ENCODE measurements at regions not wholly inside any gene's neighbourhood (a gene's known extent, or its start where the extent isn't known, plus 50 kb on each side); places are given as distances from the start of the nearest gene placed in this dataset.
A peak's percentile ranks its signal among the peaks of the same experiment; 100 is the strongest.
"Not testable (repeated sequence)": the region's sequence is repeated elsewhere in the genome, so short reads cannot be mapped to it uniquely, and the experiment has no call there.

- ATAC-seq, result no peak
- Mint-ChIP-seq H3K4me3 (no peak overlapping the region), H3K36me3 (peaks cover 8% of the 10 kb centered on the region), H3K4me1 (ENCODE audit: low read depth in 2 of 2) (peaks cover 0 to 4% of the 10 kb centered on the region in 2 donors), H3K9me3 (no peaks in the 10 kb centered on the region), H3K27ac (no peak overlapping the region), H3K27me3 (no peaks in the 10 kb centered on the region)
- DNase-seq (ENCODE audit: low spot score), result no peak
Measured at GRCh38 chr20:52012079-52012478, 179.5 kb downstream of the ZFP64 start.

GRCh38 chr20:52011093-52011492 lies 180.5 kb downstream of the ZFP64 start:
- DNase-seq (ENCODE audit: low spot score), result no peak
- Mint-ChIP-seq H3K4me1 (ENCODE audit: low read depth in 2 of 2) (peaks cover 0 to 5% of the 10 kb centered on the region in 2 donors), H3K27ac (no peak overlapping the region), H3K27me3 (no peaks in the 10 kb centered on the region), H3K4me3 (no peak overlapping the region), H3K36me3 (peaks cover 8% of the 10 kb centered on the region), H3K9me3 (no peaks in the 10 kb centered on the region)
- ATAC-seq, result no peak

GRCh38 chr20:52010541-52010940 lies 181.0 kb downstream of the ZFP64 start:
- Mint-ChIP-seq H3K4me3 (no peak overlapping the region), H3K36me3 (peaks cover 8% of the 10 kb centered on the region), H3K27ac (no peak overlapping the region), H3K27me3 (no peaks in the 10 kb centered on the region), H3K4me1 (ENCODE audit: low read depth in 2 of 2) (peaks cover 0 to 7% of the 10 kb centered on the region in 2 donors), H3K9me3 (no peaks in the 10 kb centered on the region)
- ATAC-seq (no peak), DNase-seq (ENCODE audit: low spot score) (no peak)

GRCh38 chr20:52008874-52009273 lies 182.7 kb downstream of the ZFP64 start:
- peaks cover 8% of the 10 kb centered on the region for H3K36me3 Mint-ChIP-seq
- H3K4me3 Mint-ChIP-seq, result no peak overlapping the region
- no peaks in the 10 kb centered on the region for H3K9me3 Mint-ChIP-seq
- DNase-seq (ENCODE audit: low spot score) (no peak), ATAC-seq (no peak)
- no peaks in the 10 kb centered on the region for H3K27me3 Mint-ChIP-seq
- peaks cover 0 to 14% of the 10 kb centered on the region in 2 donors for H3K4me1 Mint-ChIP-seq (ENCODE audit: low read depth in 2 of 2)
- H3K27ac Mint-ChIP-seq, result peak overlapping the region in 1 of 2 donors; percentile 64

- Mint-ChIP-seq H3K36me3 (no peaks in the 10 kb centered on the region), H3K4me1 (ENCODE audit: low read depth in 2 of 2) (peaks cover 0 to 13% of the 10 kb centered on the region in 2 donors)
Measured at GRCh38 chr20:52004715-52005114, 186.9 kb downstream of the ZFP64 start.

GRCh38 chr20:52004018-52004417 lies 187.6 kb downstream of the ZFP64 start:
- H3K27ac Mint-ChIP-seq, result no peak overlapping the region
- no peaks in the 10 kb centered on the region for H3K9me3 Mint-ChIP-seq
- H3K27me3 Mint-ChIP-seq, result peaks cover 3 to 11% of the 10 kb centered on the region in 2 donors
- no peaks in the 10 kb centered on the region for H3K36me3 Mint-ChIP-seq
- no peak overlapping the region for H3K4me3 Mint-ChIP-seq
- H3K4me1 Mint-ChIP-seq (ENCODE audit: low read depth in 2 of 2), result peaks cover 0 to 13% of the 10 kb centered on the region in 2 donors
- no peak for DNase-seq (ENCODE audit: low spot score)
- no peak for ATAC-seq

More at GRCh38 chr20:52004715-52005114, 186.9 kb downstream of the ZFP64 start:
- H3K27ac Mint-ChIP-seq, result peak overlapping the region in 1 of 2 donors; percentile 66
- ATAC-seq (no peak), DNase-seq (ENCODE audit: low spot score) (no peak)
- H3K9me3 Mint-ChIP-seq, result no peaks in the 10 kb centered on the region
- peaks cover 3 to 11% of the 10 kb centered on the region in 2 donors for H3K27me3 Mint-ChIP-seq
- H3K4me3 Mint-ChIP-seq, result no peak overlapping the region

GRCh38 chr20:52003415-52003814 lies 188.2 kb downstream of the ZFP64 start:
- no peaks in the 10 kb centered on the region for H3K9me3 Mint-ChIP-seq
- DNase-seq (ENCODE audit: low spot score) (no peak), ATAC-seq (no peak)
- no peak overlapping the region for H3K4me3 Mint-ChIP-seq
- H3K27ac Mint-ChIP-seq, result no peak overlapping the region
- peaks cover 3 to 11% of the 10 kb centered on the region in 2 donors for H3K27me3 Mint-ChIP-seq
- H3K36me3 Mint-ChIP-seq, result no peaks in the 10 kb centered on the region
- H3K4me1 Mint-ChIP-seq (ENCODE audit: low read depth in 2 of 2), result peaks cover 0 to 13% of the 10 kb centered on the region in 2 donors

- Mint-ChIP-seq H3K27ac (peak overlapping the region in 1 of 2 donors; percentile 7), H3K4me3 (no peak overlapping the region), H3K36me3 (no peaks in the 10 kb centered on the region), H3K27me3 (peaks cover 3 to 11% of the 10 kb centered on the region in 2 donors), H3K9me3 (no peaks in the 10 kb centered on the region), H3K4me1 (ENCODE audit: low read depth in 2 of 2) (peaks cover 0 to 23% of the 10 kb centered on the region in 2 donors)
- ATAC-seq (no peak), DNase-seq (ENCODE audit: low spot score) (no peak)
Measured at GRCh38 chr20:52001999-52002666, 189.4 kb downstream of the ZFP64 start.

GRCh38 chr20:51997281-51997936 lies 194.2 kb downstream of the ZFP64 start:
- not testable (repeated sequence) for H3K36me3 Mint-ChIP-seq; H3K27me3 Mint-ChIP-seq; DNase-seq (ENCODE audit: low spot score); H3K9me3 Mint-ChIP-seq; ATAC-seq; H3K4me3 Mint-ChIP-seq
- H3K27ac Mint-ChIP-seq, result peak overlapping the region in 1 of 2 donors; percentile 57
- H3K4me1 Mint-ChIP-seq (ENCODE audit: low read depth in 2 of 2), result peaks cover 0 to 19% of the 10 kb centered on the region in 2 donors

- H3K27ac Mint-ChIP-seq, result no peak overlapping the region
Measured at GRCh38 chr20:51995551-51995951, 193.2 kb upstream of the SALL4 start.

GRCh38 chr20:51994751-51995417 lies 192.6 kb upstream of the SALL4 start:
- Mint-ChIP-seq H3K4me3 (no peak overlapping the region), H3K27ac (no peak overlapping the region), H3K9me3 (no peaks in the 10 kb centered on the region), H3K27me3 (no peaks in the 10 kb centered on the region), H3K36me3 (no peaks in the 10 kb centered on the region), H3K4me1 (ENCODE audit: low read depth in 2 of 2) (peaks cover 0 to 19% of the 10 kb centered on the region in 2 donors)
- no peak for DNase-seq (ENCODE audit: low spot score)
- no peak for ATAC-seq

More at GRCh38 chr20:51995551-51995951, 193.2 kb upstream of the SALL4 start:
- Mint-ChIP-seq H3K4me1 (ENCODE audit: low read depth in 2 of 2) (peaks cover 0 to 19% of the 10 kb centered on the region in 2 donors), H3K9me3 (no peaks in the 10 kb centered on the region), H3K36me3 (no peaks in the 10 kb centered on the region), H3K4me3 (no peak overlapping the region), H3K27me3 (no peaks in the 10 kb centered on the region)
- no peak for DNase-seq (ENCODE audit: low spot score)
- ATAC-seq, result no peak

GRCh38 chr20:51987812-51988211 lies 185.5 kb upstream of the SALL4 start:
- no peak overlapping the region for H3K27ac Mint-ChIP-seq
- no peak for DNase-seq (ENCODE audit: low spot score)

GRCh38 chr20:51985013-51985415 lies 182.7 kb upstream of the SALL4 start:
- H3K4me1 Mint-ChIP-seq (ENCODE audit: low read depth in 2 of 2), result peaks cover 5 to 6% of the 10 kb centered on the region in 2 donors
- peak overlapping the region in 1 of 2 donors; percentile 68 for H3K27ac Mint-ChIP-seq
- H3K4me3 Mint-ChIP-seq, result no peak overlapping the region
- no peaks in the 10 kb centered on the region for H3K9me3 Mint-ChIP-seq
- no peaks in the 10 kb centered on the region for H3K27me3 Mint-ChIP-seq
- DNase-seq (ENCODE audit: low spot score), result no peak
- ATAC-seq, result no peak
- no peaks in the 10 kb centered on the region for H3K36me3 Mint-ChIP-seq

More at GRCh38 chr20:51987812-51988211, 185.5 kb upstream of the SALL4 start:
- no peak for ATAC-seq
- Mint-ChIP-seq H3K9me3 (no peaks in the 10 kb centered on the region), H3K4me1 (ENCODE audit: low read depth in 2 of 2) (peaks cover 6 to 8% of the 10 kb centered on the region in 2 donors), H3K27me3 (no peaks in the 10 kb centered on the region), H3K36me3 (no peaks in the 10 kb centered on the region), H3K4me3 (no peak overlapping the region)

- Mint-ChIP-seq H3K9me3 (peaks cover 3% of the 10 kb centered on the region), H3K4me1 (ENCODE audit: low read depth in 2 of 2) (peaks cover 6 to 9% of the 10 kb centered on the region in 2 donors), H3K4me3 (no peak overlapping the region), H3K27ac (no peak overlapping the region), H3K36me3 (no peaks in the 10 kb centered on the region), H3K27me3 (no peaks in the 10 kb centered on the region)
- ATAC-seq, result no peak
- no peak for DNase-seq (ENCODE audit: low spot score)
Measured at GRCh38 chr20:51980277-51980676, 178.0 kb upstream of the SALL4 start.
